Heart left ventricle (tissue), 13 donors: ENCODE measurements at regions not wholly inside any gene's neighbourhood (a gene's known extent, or its start where the extent isn't known, plus 50 kb on each side); places are given as distances from the start of the nearest gene placed in this dataset.

ENCODE experiments used
- POLR2A ChIP-seq, 2 donors: fragments of 450-650 bp; IDR thresholded peaks; one replicate each; pipeline ENCODE4 v1.6.1; 2017; ENCODE audit warnings: antibody characterized with exemption in 2 of 2, mild to moderate bottlenecking in 2 of 2, moderate library complexity in 2 of 2
- TF ChIP-seq, protein P1 (sequence below), 12 donors: fragments of 200-600 bp; sonication (generic) in 4 of 12; IDR thresholded peaks; one replicate each; pipeline versions ENCODE4 v1.5.0 to v1.8.0; 2018 to 2022; ENCODE audit warnings: antibody characterized with exemption in 12 of 12, mild to moderate bottlenecking in 5 of 12
- donor health status: ischemic (EF 13 %, LVEDD 7.1; RV severe dilation, severe dysfunction).
- donor health status: DM: no; HTN: yes; CAD: no.
- donor health status: DM: no; HTN: no; CAD: no.
- donor health status: ischemic (EF 25% LVEDD 6.9; RV normal size, moderate dysfunction).
- donor health status: ischemic (EF 25% LVEDD 5.7; RV mildly dilated, moderate dysfunction).
- donor health status: ischemic (EF 35%, LVEDD 5.7; RV mildly dilated, moderate dysfunction).
- donor health status: nonischemic (EF 11% LVEDD 7.7; RV severe dilation, severe dysfunction).
- donor health status: DM: yes; HTN: yes; CAD: no.
- donor health status: PGD.
- donor health status: ischemic (EF 29% LVEDD 5.4; RV normal size, mild dysfunction).
- donor health status: nonischemic (EF 23%, LVEDD 6.1; RV moderate dilation, normal function).

DNA sequence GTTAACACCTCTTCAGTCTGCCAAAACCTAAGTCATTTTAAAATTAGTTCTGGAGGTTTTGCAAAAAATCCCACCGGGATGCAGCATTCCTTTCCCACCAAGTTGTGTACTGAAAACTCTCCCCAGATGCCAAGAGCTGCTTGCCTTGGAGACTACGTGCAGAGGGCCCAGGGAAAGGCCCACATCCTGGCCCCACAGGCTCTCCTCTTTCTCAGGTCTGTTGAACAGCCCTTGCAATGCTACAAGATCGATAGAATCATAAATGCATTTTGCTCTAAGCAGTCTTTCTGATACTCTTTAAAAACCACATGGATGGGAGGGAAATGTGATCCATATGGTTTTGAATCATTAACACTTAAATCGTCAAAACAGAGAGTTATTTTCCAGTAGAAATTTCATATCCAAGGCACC is 126.7 kb upstream of the ZMIZ1 start:
- TF ChIP-seq, protein P1, sequence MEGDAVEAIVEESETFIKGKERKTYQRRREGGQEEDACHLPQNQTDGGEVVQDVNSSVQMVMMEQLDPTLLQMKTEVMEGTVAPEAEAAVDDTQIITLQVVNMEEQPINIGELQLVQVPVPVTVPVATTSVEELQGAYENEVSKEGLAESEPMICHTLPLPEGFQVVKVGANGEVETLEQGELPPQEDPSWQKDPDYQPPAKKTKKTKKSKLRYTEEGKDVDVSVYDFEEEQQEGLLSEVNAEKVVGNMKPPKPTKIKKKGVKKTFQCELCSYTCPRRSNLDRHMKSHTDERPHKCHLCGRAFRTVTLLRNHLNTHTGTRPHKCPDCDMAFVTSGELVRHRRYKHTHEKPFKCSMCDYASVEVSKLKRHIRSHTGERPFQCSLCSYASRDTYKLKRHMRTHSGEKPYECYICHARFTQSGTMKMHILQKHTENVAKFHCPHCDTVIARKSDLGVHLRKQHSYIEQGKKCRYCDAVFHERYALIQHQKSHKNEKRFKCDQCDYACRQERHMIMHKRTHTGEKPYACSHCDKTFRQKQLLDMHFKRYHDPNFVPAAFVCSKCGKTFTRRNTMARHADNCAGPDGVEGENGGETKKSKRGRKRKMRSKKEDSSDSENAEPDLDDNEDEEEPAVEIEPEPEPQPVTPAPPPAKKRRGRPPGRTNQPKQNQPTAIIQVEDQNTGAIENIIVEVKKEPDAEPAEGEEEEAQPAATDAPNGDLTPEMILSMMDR (IDR thresholded peaks at IDR 0.05), result no peak
- no peak for TF ChIP-seq POLR2A (IDR thresholded peaks at IDR 0.05)
